CD14-positive monocyte (primary cell): ENCODE measurements at regions not wholly inside any gene's neighbourhood (a gene's known extent, or its start where the extent isn't known, plus 50 kb on each side); places are given as distances from the start of the nearest gene placed in this dataset.

ENCODE experiments used
- DNase-seq, 3 donors: peaks; one replicate each; pipeline ENCODE4 v3.0.0-alpha.2; 2011 to 2022
- H2AFZ ChIP-seq: 2 replicates; pipeline ENCODE4 v1.6.0; 2012; ENCODE audit warnings: mild to moderate bottlenecking, low read depth, low read length, inconsistent platforms; ENCODE audit not compliant: insufficient read depth, poor library complexity, severe bottlenecking
- H3K27ac ChIP-seq, 2 donors: 1 replicate in 1 of 2; 2 replicates in 1 of 2; pipeline ENCODE4 v1.5.1; 2012 to 2013; ENCODE audit warnings: low read length in 2 of 2, control low read depth in 1 of 2, inconsistent platforms in 1 of 2, low read depth in 1 of 2, mild to moderate bottlenecking in 1 of 2
- H3K27me3 ChIP-seq, 2 donors: one replicate each; pipeline versions ENCODE4 v1.6.0 to v1.6.1; 2011 to 2013; ENCODE audit warnings: low read length in 2 of 2; ENCODE audit not compliant: control insufficient read depth in 2 of 2, insufficient read depth in 2 of 2
- H3K36me3 ChIP-seq, 2 donors: replicated peaks in 1 of 2; 1 replicate in 1 of 2; 2 replicates in 1 of 2; pipeline versions ENCODE4 v1.5.1 to v1.6.1; 2012 to 2013; ENCODE audit warnings: low read length in 2 of 2, control low read depth in 1 of 2, inconsistent platforms in 1 of 2, mild to moderate bottlenecking in 1 of 2; ENCODE audit not compliant: insufficient read depth in 2 of 2, control insufficient read depth in 1 of 2
- H3K4me1 ChIP-seq, 2 donors: 1 replicate in 1 of 2; 2 replicates in 1 of 2; pipeline versions ENCODE4 v1.5.1 to v1.6.1; 2012 to 2013; ENCODE audit warnings: low read length in 2 of 2, control low read depth in 1 of 2, inconsistent platforms in 1 of 2, mild to moderate bottlenecking in 1 of 2, moderate library complexity in 1 of 2; ENCODE audit not compliant: insufficient read depth in 2 of 2, control insufficient read depth in 1 of 2
- H3K4me2 ChIP-seq: replicated peaks from 2 replicates; pipeline ENCODE3; 2012; ENCODE audit warnings: low read length, moderate library complexity, mild to moderate bottlenecking; ENCODE audit not compliant: poor library complexity, severe bottlenecking; ENCODE audit errors: extremely low read depth
- H3K4me3 ChIP-seq, 3 experiments: fragments of 200-600 bp in 1 of 3; sonication (generic) in 1 of 3; replicated peaks in 1 of 3; 1 replicate in 2 of 3; 2 replicates in 1 of 3; pipeline ENCODE4 v1.5.1; 2011 to 2013; ENCODE audit warnings: low read length in 3 of 3, mild to moderate bottlenecking in 3 of 3, control low read depth in 2 of 3, low read depth in 2 of 3, inconsistent platforms in 1 of 3, moderate library complexity in 1 of 3
- H3K79me2 ChIP-seq: 2 replicates; pipeline ENCODE4 v1.6.0; 2012; ENCODE audit warnings: mild to moderate bottlenecking, control low read depth, inconsistent platforms, low read length, moderate library complexity; ENCODE audit not compliant: insufficient read depth
- H3K9ac ChIP-seq: 2 replicates; pipeline ENCODE4 v1.6.0; 2017; ENCODE audit warnings: low read length, mild to moderate bottlenecking; ENCODE audit not compliant: insufficient read depth, poor library complexity, severe bottlenecking
- H3K9me3 ChIP-seq, 2 donors: replicated peaks in 1 of 2; 1 replicate in 1 of 2; 2 replicates in 1 of 2; pipeline versions ENCODE4 v1.5.1 to v1.6.1; 2012 to 2013; ENCODE audit warnings: low read length in 2 of 2, control low read depth in 1 of 2; ENCODE audit not compliant: control insufficient read depth in 1 of 2, insufficient read depth in 1 of 2
- H4K20me1 ChIP-seq: 2 replicates; pipeline ENCODE4 v1.6.0; 2012; ENCODE audit warnings: mild to moderate bottlenecking, low read length, control low read depth, moderate library complexity; ENCODE audit not compliant: insufficient read depth
- H3K27ac Mint-ChIP-seq, 7 donors: one replicate each; pipeline ENCODE4 v1.8.0; 2020; ENCODE audit warnings: mild to moderate bottlenecking in 7 of 7, mixed read lengths in 7 of 7, moderate library complexity in 6 of 7, inconsistent platforms in 2 of 7
- H3K27me3 Mint-ChIP-seq, 3 donors: one replicate each; pipeline ENCODE4 v1.8.0; 2021 to 2022; ENCODE audit warnings: low read depth in 3 of 3, mild to moderate bottlenecking in 3 of 3, mixed read lengths in 3 of 3, moderate library complexity in 3 of 3, inconsistent platforms in 1 of 3
- H3K36me3 Mint-ChIP-seq, 2 donors: one replicate each; pipeline ENCODE4 v1.8.0; 2020; ENCODE audit warnings: mixed read lengths in 2 of 2, inconsistent platforms in 1 of 2, mild to moderate bottlenecking in 1 of 2
- H3K4me1 Mint-ChIP-seq: one replicate; pipeline ENCODE4 v1.8.0; 2020; ENCODE audit warnings: mild to moderate bottlenecking, mixed read lengths
- H3K4me3 Mint-ChIP-seq, 2 donors: one replicate each; pipeline ENCODE4 v1.8.0; 2020; ENCODE audit warnings: mild to moderate bottlenecking in 2 of 2, mixed read lengths in 2 of 2, moderate library complexity in 1 of 2
- H3K9me3 Mint-ChIP-seq, 7 donors: one replicate each; pipeline ENCODE4 v1.8.0; 2020 to 2022; ENCODE audit warnings: mixed read lengths in 7 of 7, mild to moderate bottlenecking in 6 of 7, moderate library complexity in 6 of 7, inconsistent platforms in 2 of 7
- CTCF ChIP-seq: fragments of 200-600 bp; IDR thresholded peaks from one replicate; pipeline ENCODE4 v1.8.0; 2022; ENCODE audit warnings: antibody characterized with exemption, mild to moderate bottlenecking
- WGBS: methylation state at CpG from one replicate; pipeline ENCODE4 v1.1.5; 2013; ENCODE audit warnings: missing lambda C conversion rate; ENCODE audit not compliant: insufficient coverage; 5-methylcytosine and 5-hydroxymethylcytosine counted together
- intact Hi-C, 2 donors: fragments of 100-400 bp; cut with micrococcal nuclease; formaldehyde crosslinking; loops; one replicate each; pipeline versions ENCODE4 v1.15.0 to v1.15.1; 2023

GRCh38 chr15:35195649-35196048 lies 110.6 kb upstream of the NANOGP8 start:
- H3K9me3 Mint-ChIP-seq = peaks cover 4 to 11% (median 6%) of the 10 kb centered on the region in 7 donors
- TF ChIP-seq CTCF = no peak
- Histone ChIP-seq H3K27ac (no peak overlapping the region), H3K4me2 (no peak overlapping the region), H3K9ac (no peak overlapping the region), H3K4me3 (no peak overlapping the region), H3K36me3 (no peaks in the 10 kb centered on the region), H4K20me1 (no peaks in the 10 kb centered on the region), H3K27me3 (no peaks in the 10 kb centered on the region), H2AFZ (no peak overlapping the region), H3K9me3 (peaks cover 0 to 15% of the 10 kb centered on the region in 2 donors), H3K79me2 (no peaks in the 10 kb centered on the region), H3K4me1 (no peaks in the 10 kb centered on the region)
- DNase-seq = no peak
- intact Hi-C loops = no loop called here
- no peaks in the 10 kb centered on the region for H3K4me1 Mint-ChIP-seq
- H3K27me3 Mint-ChIP-seq = peaks cover 0 to 2% (median 1%) of the 10 kb centered on the region in 3 donors
- WGBS = no CpG with 5 or more reads among the region's 3 CpGs
- H3K36me3 Mint-ChIP-seq = no peaks in the 10 kb centered on the region
- H3K27ac Mint-ChIP-seq = no peak overlapping the region
- H3K4me3 Mint-ChIP-seq = no peak overlapping the region

DNA sequence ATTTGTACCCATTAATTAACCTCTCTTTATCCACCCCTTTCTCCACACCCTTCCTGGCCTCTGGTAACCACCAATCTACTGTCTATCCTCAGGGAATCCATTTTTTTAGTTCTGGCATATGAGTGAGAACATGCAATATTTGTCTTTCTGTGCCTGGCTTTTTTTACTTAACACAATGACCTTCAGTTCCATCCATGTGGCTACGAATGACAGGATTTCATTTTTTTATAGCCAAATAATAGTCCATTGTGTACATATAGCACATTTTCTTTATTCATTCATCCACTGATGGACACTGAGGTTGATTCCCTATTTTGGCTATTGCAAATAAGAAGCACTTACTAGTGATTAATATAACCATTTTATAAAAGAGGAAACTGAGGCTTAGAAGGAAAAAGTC lies 109.9 kb upstream of the NANOGP8 start:
- no peaks in the 10 kb centered on the region for H3K27me3 ChIP-seq
- DNase-seq = no peak
- Mint-ChIP-seq H3K27me3 (peaks cover 0 to 2% (median 1%) of the 10 kb centered on the region in 3 donors), H3K4me3 (no peak overlapping the region), H3K27ac (no peak overlapping the region), H3K4me1 (no peaks in the 10 kb centered on the region), H3K9me3 (peaks cover 4 to 15% (median 9%) of the 10 kb centered on the region in 7 donors), H3K36me3 (no peaks in the 10 kb centered on the region)
- no peak for TF ChIP-seq CTCF
- no peaks in the 10 kb centered on the region for H3K79me2 ChIP-seq
- no peaks in the 10 kb centered on the region for H4K20me1 ChIP-seq
- no CpG with 5 or more reads among the region's 1 CpG for WGBS
- H3K9me3 ChIP-seq = peaks cover 4 to 19% of the 10 kb centered on the region in 2 donors
- no peak overlapping the region for H3K4me2 ChIP-seq
- no peaks in the 10 kb centered on the region for H3K4me1 ChIP-seq
- no peak overlapping the region for H3K27ac ChIP-seq
- H3K36me3 ChIP-seq = no peaks in the 10 kb centered on the region
- no peak overlapping the region for H3K4me3 ChIP-seq
- intact Hi-C loops = no loop called here
- H2AFZ ChIP-seq = no peak overlapping the region
- H3K9ac ChIP-seq = no peak overlapping the region
